ENCODE measurements at regions not wholly inside any gene's neighbourhood (a gene's known extent, or its start where the extent isn't known, plus 50 kb on each side); places are given as distances from the start of the nearest gene placed in this dataset.

GRCh38 chr2:215601990-215602721, 166.3 kb upstream of the FN1 start:
- in situ Hi-C loops (cut with MboI), result no loop called here
- TF ChIP-seq DACH1 (IDR thresholded peaks at IDR 0.05; ENCODE audit: partially characterized antibody) (no peak), NCOA2 (IDR thresholded peaks at IDR 0.05; ENCODE audit: partially characterized antibody in 2 of 2) (no peak), ILF3 (IDR thresholded peaks at IDR 0.05; ENCODE audit: borderline replicate concordance) (no peak), CREB3 (tag; conservative IDR thresholded peaks at IDR 0.05; ENCODE audit: low read depth) (no peak), RFX7 (CRISPR knock-in tag; IDR thresholded peaks at IDR 0.05) (no peak), FOXP1 (CRISPR knock-in tag; IDR thresholded peaks at IDR 0.05) (no peak), CBX1 (IDR thresholded peaks at IDR 0.05; ENCODE audit: low read depth) (no peak), ZBTB33 (CRISPR knock-in tag; IDR thresholded peaks at IDR 0.05) (no peak), NEUROD1 (IDR thresholded peaks at IDR 0.05; ENCODE audit: borderline replicate concordance, low read depth, low read length, partially characterized antibody) (no peak), TCF7L2 (IDR thresholded peaks at IDR 0.05; ENCODE audit: low read depth, low read length) (no peak)
- FAIRE-seq, result no peak

More at GRCh38 chr2:215601990-215602721, 166.3 kb upstream of the FN1 start:
- Histone ChIP-seq H3K4me3 (no peak overlapping the region), H3K9me3 (replicated peaks; ENCODE audit: control insufficient read depth, insufficient read depth, low read depth, low read length) (no peaks in the 10 kb centered on the region), H3K36me3 (ENCODE audit: control insufficient read depth, insufficient read depth, low read length) (no peaks in the 10 kb centered on the region), H3K27ac (ENCODE audit: extremely low read depth, low read depth, low read length) (no peak overlapping the region), H3K4me1 (replicated peaks in 1 of 2; ENCODE audit: control insufficient read depth in 2 of 2, insufficient read depth in 2 of 2, low read length in 2 of 2) (peaks cover 0 to 16% of the 10 kb centered on the region in 2 experiments; a peak in 3 of 5 replicates), H4K20me1 (replicated peaks; ENCODE audit: control insufficient read depth, insufficient read depth, low read length) (no peaks in the 10 kb centered on the region), H3K27me3 (ENCODE audit: control insufficient read depth in 2 of 2, insufficient read depth in 2 of 2, low read length in 2 of 2) (no peaks in the 10 kb centered on the region), H3K9ac (ENCODE audit: insufficient read depth in 1 of 2, low read depth in 2 of 2, low read length in 2 of 2) (no peak overlapping the region), H3K9me1 (ENCODE audit: control insufficient read depth, insufficient read depth, low read length) (no peaks in the 10 kb centered on the region), H2AFZ (ENCODE audit: low read depth, low read length) (no peak overlapping the region), H3K79me2 (ENCODE audit: control insufficient read depth, insufficient read depth, low read length) (no peaks in the 10 kb centered on the region), H3K4me2 (ENCODE audit: insufficient read depth, low read length) (no peak overlapping the region)
- ChIA-PET CTCF (ENCODE audit: low intra/inter-chr PET ratio) (interaction anchor here (0.6 kb wide), 1 partner anchor 319 kb away, joined by 3 read pairs; no protein-coding TSS in a partner anchor), POLR2A (interaction anchor here (0.8 kb wide), 1 partner anchor 22 kb away, joined by 3 read pairs; no protein-coding TSS in a partner anchor)
- ATAC-seq, result no peak
- 60% methylated on average over 2 of the region's 2 CpGs for WGBS (ENCODE audit: insufficient coverage, low coverage, missing lambda C conversion rate)
- BruUV-seq (replicated peaks), result no TSS peak
- DNase-seq (ENCODE audit: extremely low read depth in 1 of 4, low spot score in 3 of 4), result no peak
- intact Hi-C loops (cut with micrococcal nuclease), result no loop called here
